Right atrium auricular region (tissue), 2 donors: ENCODE measurements at regions not wholly inside any gene's neighbourhood (a gene's known extent, or its start where the extent isn't known, plus 50 kb on each side); places are given as distances from the start of the nearest gene placed in this dataset.
"Not testable (repeated sequence)": the region's sequence is repeated elsewhere in the genome, so short reads cannot be mapped to it uniquely, and the experiment has no call there.

Experiments
- DNase-seq: peaks from one replicate; pipeline ENCODE4 v3.0.0-alpha.2; 2019; ENCODE audit warnings: low spot score
- H3K27ac ChIP-seq, 2 donors: fragments of 200-600 bp; sonication (generic); 1 replicate in 1 of 2; 2 replicates in 1 of 2; pipeline ENCODE4 v1.5.1; 2016 to 2019
- H3K27me3 ChIP-seq, 2 donors: fragments of 200-600 bp; sonication (generic); one replicate each; pipeline versions ENCODE4 v1.5.1 to v1.6.0; 2017 to 2019
- H3K36me3 ChIP-seq: fragments of 200-600 bp; sonication (generic); one replicate; pipeline ENCODE4 v1.5.1; 2016
- H3K4me1 ChIP-seq, 2 donors: fragments of 200-600 bp; sonication (generic); one replicate each; pipeline versions ENCODE4 v1.5.1 to v1.6.0; 2017 to 2019
- H3K4me3 ChIP-seq, 2 donors: fragments of 200-600 bp; sonication (generic); 1 replicate in 1 of 2; 2 replicates in 1 of 2; pipeline ENCODE4 v1.5.1; 2017 to 2019; ENCODE audit warnings: mild to moderate bottlenecking in 1 of 2, moderate library complexity in 1 of 2
- H3K9me3 ChIP-seq, 2 donors: fragments of 200-600 bp; sonication (generic); one replicate each; pipeline ENCODE4 v1.5.1; 2019
- TF ChIP-seq, protein P1 (sequence below), 2 donors: fragments of 200-600 bp; sonication (generic); IDR thresholded peaks; one replicate each; pipeline ENCODE4 v1.5.1; 2019; ENCODE audit warnings: antibody characterized with exemption in 2 of 2

DNA sequence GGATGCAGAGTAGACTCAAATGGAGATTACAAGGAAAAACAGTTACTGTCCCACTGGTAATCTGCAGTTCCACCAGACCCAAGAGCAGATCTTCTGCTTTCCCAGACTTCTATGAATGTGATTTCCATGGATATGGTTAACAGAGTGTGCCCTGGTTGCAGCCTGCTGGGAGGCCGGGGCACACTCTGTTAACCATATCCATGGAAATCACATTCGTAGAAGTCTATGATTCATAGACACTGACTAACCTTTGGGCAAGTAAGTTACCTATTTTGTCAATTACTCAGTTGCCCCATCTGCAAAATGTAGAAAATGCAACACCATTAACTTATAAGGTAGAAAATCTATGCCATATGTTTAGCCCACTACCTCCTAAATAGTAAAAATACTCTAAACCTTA is 443.1 kb upstream of the PITX2 start:
- H3K9me3 ChIP-seq: no peaks in the 10 kb centered on the region
- TF ChIP-seq, protein P1, sequence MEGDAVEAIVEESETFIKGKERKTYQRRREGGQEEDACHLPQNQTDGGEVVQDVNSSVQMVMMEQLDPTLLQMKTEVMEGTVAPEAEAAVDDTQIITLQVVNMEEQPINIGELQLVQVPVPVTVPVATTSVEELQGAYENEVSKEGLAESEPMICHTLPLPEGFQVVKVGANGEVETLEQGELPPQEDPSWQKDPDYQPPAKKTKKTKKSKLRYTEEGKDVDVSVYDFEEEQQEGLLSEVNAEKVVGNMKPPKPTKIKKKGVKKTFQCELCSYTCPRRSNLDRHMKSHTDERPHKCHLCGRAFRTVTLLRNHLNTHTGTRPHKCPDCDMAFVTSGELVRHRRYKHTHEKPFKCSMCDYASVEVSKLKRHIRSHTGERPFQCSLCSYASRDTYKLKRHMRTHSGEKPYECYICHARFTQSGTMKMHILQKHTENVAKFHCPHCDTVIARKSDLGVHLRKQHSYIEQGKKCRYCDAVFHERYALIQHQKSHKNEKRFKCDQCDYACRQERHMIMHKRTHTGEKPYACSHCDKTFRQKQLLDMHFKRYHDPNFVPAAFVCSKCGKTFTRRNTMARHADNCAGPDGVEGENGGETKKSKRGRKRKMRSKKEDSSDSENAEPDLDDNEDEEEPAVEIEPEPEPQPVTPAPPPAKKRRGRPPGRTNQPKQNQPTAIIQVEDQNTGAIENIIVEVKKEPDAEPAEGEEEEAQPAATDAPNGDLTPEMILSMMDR (IDR thresholded peaks at IDR 0.05): no peak
- H3K4me3 ChIP-seq: no peak overlapping the region
- H3K4me1 ChIP-seq: no peaks in the 10 kb centered on the region
- no peak overlapping the region for H3K27ac ChIP-seq
- no peak for DNase-seq
- no peaks in the 10 kb centered on the region for H3K27me3 ChIP-seq
- no peaks in the 10 kb centered on the region for H3K36me3 ChIP-seq

DNA sequence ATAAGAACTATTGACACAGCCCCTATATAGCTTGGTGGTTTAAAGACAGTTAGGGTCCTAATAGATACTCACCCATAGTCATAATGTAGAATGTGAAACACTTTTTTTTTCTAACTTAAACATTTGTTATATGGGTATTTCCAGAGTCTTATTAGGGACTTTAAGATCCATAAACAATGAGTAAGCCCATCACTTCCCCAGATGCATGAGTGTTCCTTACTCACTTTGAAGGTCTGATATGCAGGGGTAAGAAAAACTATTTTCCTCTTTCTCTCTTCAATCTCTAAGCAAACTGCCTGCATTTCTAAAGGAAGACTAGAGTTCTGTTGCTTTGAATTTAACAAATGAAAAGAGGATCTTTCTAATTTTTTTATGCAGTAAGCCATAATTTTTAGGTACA is 443.6 kb upstream of the PITX2 start:
- TF ChIP-seq, protein P1 (IDR thresholded peaks at IDR 0.05): no peak
- Histone ChIP-seq H3K4me1 (no peaks in the 10 kb centered on the region), H3K4me3 (no peak overlapping the region), H3K27me3 (no peaks in the 10 kb centered on the region), H3K27ac (no peak overlapping the region), H3K36me3 (no peaks in the 10 kb centered on the region), H3K9me3 (no peaks in the 10 kb centered on the region)
- no peak for DNase-seq

DNA sequence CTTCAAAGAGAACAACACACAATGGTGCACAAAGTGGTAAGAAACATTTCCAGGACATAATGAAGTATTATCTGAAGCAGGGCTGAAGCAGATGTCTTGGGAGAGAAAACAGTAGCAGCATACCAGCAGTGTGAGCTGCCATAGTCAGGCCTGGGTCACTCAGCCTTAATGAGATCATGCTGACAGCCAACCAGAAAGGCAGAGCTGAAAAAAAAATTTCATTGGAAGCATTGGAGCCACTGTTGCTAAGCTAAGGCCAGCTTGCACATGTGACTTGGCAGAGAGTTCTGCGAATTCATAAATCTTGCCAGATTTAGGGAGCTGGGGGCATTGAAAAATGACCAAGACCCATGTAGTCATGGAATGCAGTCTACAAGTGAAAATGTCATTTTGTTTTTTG is 444.0 kb upstream of the PITX2 start:
- TF ChIP-seq, protein P1 (IDR thresholded peaks at IDR 0.05): no peak
- no peaks in the 10 kb centered on the region for H3K36me3 ChIP-seq

DNA sequence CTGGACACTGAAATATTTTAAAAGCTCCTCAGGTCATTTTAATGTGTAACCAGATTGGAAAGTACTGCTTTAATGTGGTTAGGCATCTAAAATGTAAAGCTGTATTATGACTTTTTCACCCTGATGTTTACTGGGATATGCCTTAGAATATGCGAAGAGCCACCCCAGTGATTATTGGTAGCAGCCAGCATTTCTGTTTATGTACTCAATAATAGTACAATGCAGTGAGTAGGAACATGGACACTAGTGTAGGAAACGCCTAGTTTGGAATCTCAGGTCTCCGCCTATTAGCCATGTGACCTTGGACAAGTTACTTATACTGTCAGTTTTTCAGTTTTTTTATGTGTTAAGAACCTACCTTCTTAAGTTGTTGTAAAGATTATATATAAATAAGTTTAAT is 446.0 kb upstream of the PITX2 start:
- Histone ChIP-seq H3K27ac (no peak overlapping the region), H3K4me1 (no peaks in the 10 kb centered on the region), H3K9me3 (peaks cover 0 to 10% of the 10 kb centered on the region in 2 donors), H3K36me3 (no peaks in the 10 kb centered on the region), H3K27me3 (no peaks in the 10 kb centered on the region), H3K4me3 (no peak overlapping the region)
- DNase-seq: no peak
- TF ChIP-seq, protein P1 (IDR thresholded peaks at IDR 0.05): no peak

More for the DNA sequence above, 444.0 kb upstream of the PITX2 start:
- no peak overlapping the region for H3K4me3 ChIP-seq
- H3K9me3 ChIP-seq: peaks cover 0 to 2% of the 10 kb centered on the region in 2 donors
- DNase-seq: no peak
- H3K27me3 ChIP-seq: no peaks in the 10 kb centered on the region
- no peak overlapping the region for H3K27ac ChIP-seq
- H3K4me1 ChIP-seq: no peaks in the 10 kb centered on the region

DNA sequence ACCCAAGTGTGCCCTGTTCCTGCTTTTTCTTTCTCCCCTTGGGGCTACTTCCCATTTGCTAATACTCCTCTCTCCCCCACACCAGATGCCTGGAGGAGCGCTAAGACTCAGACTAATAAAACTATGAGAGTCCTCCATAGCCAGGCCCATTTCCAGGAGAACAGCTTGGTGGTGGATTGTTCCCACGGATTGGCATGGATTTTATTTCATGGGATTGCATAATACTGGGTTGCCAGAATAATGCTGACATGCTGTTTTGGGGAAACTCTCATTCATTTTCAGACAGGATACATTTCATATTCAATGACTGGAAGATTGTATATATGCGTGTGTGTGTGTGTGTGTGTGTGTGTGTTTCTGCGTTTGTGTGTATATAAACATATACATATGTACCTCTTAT is 447.5 kb upstream of the PITX2 start:
- H3K36me3 ChIP-seq: no peaks in the 10 kb centered on the region
- H3K4me3 ChIP-seq: no peak overlapping the region
- H3K27ac ChIP-seq: no peak overlapping the region
- H3K27me3 ChIP-seq: no peaks in the 10 kb centered on the region
- H3K4me1 ChIP-seq: no peaks in the 10 kb centered on the region
- H3K9me3 ChIP-seq: peaks cover 0 to 10% of the 10 kb centered on the region in 2 donors
- TF ChIP-seq, protein P1 (IDR thresholded peaks at IDR 0.05): no peak
- no peak for DNase-seq

DNA sequence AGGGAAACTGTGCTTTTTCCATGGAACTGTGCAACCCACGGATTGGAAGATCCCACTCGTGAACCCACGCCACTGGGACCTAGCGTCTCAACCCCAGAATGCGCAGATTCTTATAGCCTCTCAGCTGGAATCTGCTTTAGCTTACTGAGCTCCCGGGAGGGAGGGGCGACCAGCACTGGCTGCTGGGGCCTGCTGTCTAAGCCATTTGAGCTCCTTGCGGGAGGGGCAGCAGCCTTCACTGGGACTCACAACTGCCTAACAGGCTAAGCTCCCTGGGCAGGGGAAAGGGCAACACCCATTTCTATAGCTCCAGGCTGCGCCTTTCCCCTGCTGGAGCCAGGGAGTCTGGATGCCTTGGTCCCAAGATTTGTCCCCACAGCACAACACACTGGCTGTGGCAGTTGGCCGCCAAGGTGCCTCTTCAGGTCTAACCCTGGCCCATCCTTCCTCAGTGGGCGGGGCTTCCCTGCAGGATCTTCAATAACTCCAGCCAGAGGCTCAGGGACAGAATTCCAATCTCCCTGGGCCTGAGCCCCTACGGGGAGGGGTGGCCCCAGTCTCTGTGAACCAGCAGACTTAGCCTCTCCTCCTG is 451.7 kb upstream of the PITX2 start:
- Histone ChIP-seq H3K9me3 (peaks cover 0 to 10% of the 10 kb centered on the region in 2 donors), H3K27ac (no peak overlapping the region), H3K36me3 (no peaks in the 10 kb centered on the region), H3K4me3 (no peak overlapping the region), H3K27me3 (no peaks in the 10 kb centered on the region), H3K4me1 (no peaks in the 10 kb centered on the region)
- TF ChIP-seq, protein P1 (IDR thresholded peaks at IDR 0.05): no peak
- no peak for DNase-seq

DNA sequence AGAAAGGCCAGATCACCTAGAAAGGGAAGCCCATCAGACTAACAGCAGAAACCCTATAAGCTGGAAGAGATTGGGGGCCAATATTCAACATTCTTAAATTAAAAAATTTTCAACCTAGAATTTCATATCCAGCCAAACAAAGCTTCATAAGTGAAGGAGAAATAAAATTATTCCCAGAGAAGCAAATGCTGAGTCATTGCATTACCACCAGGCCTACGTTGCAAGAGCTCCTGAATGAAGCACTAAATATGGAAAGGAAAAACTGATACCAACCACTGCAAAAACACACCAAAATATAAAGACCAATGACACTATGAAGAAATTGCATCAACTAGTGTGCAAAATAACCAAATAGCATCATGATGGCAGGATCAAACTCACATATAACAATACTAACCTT is 453.4 kb upstream of the PITX2 start:
- H3K36me3 ChIP-seq, H3K27me3 ChIP-seq, H3K4me3 ChIP-seq, H3K27ac ChIP-seq, DNase-seq, H3K9me3 ChIP-seq, H3K4me1 ChIP-seq: not testable (repeated sequence)
